Activated CD4-positive, alpha-beta T cell treated with anti-CD3 and anti-CD28 coated beads, Interleukin-2, Interleukin-4, amounts not matched to agents 100 ng/mL and 50 ng/mL, durations not matched to agents 16 hours and 8 hours (primary cell): ENCODE measurements at regions not wholly inside any gene's neighbourhood (a gene's known extent, or its start where the extent isn't known, plus 50 kb on each side); places are given as distances from the start of the nearest gene placed in this dataset.

Experiments used
- DNase-seq: peaks from one replicate; pipeline ENCODE4 v3.0.0-alpha.2; 2020; ENCODE audit warnings: low spot score

DNA sequence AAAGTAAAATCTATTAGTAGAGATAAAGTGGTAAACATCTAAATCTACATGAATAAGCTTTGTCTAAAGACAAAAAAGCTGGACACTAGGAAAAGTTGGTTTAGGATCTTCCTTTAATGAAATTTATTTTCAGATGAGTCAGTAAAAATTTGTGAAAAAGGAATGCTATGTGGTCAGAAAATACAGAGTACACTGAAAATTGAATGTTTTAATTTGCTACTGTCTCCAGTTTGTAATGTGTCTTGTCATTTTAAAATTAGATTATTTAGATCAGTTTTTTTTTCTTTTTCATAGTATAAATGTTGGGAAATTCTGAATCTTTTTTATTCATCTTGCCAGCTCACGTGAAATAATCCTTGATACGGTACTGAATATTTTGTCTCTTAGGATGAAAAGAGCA lies 56.9 kb downstream of the SLITRK6 start:
- no peak for DNase-seq

DNA sequence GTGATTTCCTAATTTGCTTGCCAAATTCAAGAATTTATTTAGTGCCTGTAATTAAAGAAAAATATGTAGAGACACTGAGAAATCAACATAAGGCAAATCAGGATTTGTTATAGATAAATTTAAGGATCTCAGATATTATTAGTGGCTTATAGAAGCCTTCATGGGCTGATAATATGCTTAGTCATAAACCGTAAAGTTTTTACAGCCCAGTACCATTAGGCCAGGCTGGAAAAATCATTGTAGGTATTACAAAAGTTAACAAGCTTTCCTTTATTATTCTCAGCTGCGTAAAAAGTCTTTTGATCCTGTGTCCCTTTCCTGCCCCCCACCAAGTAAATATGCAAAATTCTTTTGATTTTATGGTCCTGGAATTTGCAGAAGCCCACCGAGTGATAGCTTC lies 58.2 kb downstream of the SLITRK6 start:
- DNase-seq = no peak

DNA sequence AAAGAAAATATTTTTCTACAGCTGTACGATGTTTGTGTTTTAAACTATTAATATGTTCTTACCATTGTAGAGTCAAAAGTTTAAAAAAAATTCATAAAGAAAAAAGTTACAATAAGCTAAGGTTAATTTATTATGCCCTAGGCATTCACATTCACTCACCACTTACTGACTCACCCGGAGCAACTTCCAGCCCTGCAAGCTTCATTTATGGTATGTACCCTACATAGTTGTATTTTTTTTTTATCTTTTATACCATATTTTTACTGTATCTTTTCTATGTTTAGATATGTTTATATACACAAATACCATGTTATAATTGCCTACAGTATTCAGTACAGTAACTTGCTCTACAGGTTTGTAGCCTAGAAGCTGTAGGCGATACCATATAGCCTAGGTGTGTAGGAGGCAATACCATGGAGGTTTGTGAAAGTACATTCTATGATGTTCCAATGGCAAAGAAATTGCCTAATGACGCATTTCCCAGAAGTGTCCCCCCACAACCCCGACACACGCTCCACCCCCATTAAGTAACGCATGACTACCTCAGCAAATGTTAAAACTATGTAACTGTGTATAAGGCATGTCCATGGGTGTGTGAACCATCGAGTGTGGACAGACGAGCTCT lies 60.4 kb downstream of the SLITRK6 start:
- no peak for DNase-seq

DNA sequence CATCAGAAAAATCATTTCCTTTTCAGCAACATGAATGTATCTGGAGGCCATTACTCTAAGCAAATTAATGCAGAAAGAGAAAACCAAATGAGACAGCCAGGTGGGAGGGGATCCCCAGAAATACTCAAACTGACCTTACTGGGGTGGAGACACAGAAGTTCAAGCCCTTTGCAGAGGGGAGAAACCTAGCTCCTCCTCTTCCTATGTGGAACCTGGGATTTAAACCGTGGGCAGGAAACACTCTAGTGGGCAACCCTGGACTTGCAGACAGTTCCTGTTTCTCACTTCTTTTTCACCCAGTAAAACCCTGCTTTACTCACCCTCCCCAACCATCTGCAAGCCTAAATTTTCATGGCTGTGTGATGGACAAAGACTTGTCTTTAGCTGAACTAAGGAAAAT lies 61.3 kb downstream of the SLITRK6 start:
- no peak for DNase-seq

DNA sequence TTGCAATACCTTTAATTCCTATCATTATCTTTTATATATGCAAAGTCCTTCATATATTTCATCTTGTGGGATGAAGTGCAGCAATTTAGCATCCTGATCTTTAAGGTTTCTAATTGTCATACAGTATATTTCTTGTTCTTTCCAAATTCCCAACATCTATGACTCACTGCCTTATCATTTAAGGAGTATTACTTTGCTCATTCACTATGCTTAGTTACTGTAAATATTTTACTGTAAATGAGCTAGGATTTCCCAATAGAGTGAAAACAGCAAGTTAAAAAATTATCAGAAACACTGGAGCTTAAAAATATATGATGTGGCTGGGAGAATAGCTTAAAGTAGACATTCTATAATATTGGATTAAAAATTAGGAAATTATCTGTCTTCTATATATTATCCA lies 69.9 kb downstream of the SLITRK6 start:
- no peak for DNase-seq

DNA sequence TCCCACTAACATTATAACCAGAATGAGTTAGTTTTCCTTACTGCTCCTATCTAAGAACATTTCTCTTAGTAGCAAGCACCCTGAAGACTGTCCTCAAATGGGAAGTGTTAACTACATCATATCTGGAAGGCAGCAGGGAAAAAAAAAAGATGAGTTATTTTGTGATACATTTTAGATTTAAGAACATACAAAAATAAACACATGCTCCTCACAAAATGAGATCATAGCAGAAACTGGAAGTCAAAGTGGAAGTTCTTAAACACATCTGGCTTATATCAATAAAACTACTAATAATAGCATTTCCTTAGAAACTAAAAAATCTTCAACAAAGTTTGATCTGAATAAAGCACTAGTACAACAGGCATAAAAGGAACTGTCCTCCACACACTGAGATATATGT lies 70.4 kb downstream of the SLITRK6 start:
- no peak for DNase-seq

DNA sequence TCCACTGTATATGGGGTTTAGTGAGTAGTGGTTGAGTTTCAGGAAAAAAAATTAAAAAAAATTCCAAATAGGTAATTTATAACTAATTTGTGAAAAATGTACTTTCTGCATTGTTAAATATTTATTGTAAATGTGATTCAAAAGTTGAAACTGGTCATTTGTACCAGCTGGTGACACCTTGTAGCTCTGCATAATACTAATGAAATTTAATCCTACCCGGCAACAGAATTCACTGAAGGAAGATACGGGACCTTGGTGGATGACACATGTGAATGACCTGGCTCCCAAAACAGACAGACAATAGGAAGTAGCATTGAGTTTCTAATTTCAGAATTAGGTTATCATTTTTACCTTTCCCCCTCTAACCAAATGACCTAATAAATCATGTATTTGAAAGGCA lies 73.8 kb downstream of the SLITRK6 start:
- no peak for DNase-seq

DNA sequence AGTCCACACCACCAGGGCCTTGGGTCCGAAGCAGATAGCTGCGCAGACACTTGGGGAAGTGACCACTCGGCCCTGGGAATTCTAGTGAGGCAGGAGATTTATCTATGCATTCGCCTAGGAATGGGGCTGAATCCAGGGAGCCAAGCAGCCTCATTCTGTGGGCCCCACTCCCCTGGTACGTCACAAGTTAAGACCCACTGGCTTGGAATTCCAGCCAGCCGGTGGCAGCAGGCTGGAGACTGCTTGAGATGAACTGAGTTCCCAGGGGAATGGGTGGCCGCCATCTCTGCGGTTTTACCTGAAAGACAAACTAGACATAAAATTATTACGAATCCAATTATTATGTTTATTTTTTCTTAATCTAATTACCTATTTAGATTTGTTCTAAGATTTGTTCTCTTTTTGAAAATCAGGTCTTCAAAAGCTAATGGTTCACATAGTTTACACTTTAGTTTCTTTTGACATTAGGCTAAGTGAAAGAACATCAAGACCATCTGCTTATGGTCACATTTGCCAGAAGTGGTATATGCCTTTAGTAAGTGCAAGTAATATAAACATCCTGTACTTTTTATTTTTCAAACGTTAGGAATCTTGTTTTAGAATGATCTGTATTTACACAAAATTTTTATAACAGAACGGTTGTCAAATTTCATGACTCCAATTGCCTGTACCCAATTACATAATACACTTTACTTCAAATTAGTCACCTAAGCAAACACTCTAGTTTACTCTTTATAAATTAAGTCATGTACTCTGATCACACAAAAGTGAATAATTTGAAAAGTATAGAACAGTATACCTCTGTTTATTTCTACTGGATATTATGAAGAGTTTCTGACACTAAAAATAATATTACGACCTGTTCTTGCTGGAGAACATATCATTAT lies 74.4 kb downstream of the SLITRK6 start:
- no peak for DNase-seq

DNA sequence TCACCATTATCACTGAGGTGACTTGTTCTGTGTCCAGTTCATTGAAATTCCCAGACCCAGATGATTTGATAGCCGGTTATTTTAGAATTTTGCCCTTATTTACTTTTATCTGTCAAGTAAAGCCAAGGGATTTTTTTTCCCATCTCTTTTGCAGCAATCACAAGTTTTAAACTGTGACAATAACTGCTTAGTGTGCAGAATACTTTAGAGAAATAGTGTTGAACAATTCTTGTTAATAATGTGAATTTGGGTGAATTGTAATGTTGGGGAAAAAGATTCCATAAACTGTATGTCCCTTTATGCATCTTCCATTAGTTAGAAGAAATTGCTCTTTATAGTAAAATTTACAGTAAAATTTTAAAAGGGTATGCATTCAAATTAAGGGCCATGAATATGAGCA lies 79.5 kb downstream of the SLITRK6 start:
- no peak for DNase-seq

DNA sequence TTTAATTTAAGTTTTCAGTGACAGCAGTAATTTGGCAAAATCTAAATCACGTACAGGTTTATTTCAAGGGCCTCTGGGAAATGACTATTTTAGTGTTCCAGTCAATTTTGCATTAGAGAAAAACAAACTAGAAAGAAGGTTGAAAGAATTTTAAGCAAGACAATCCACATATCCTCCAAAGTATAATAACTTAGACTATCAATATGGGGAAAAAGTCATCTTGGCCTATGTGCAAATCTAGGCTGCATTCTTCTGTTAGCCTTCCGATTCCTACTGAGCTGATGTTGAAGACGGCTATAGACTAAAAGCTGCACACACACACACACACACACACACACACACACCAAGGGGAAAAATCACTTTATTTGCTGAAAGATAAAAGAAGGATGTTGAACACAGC lies 81.3 kb downstream of the SLITRK6 start:
- DNase-seq = no peak

DNA sequence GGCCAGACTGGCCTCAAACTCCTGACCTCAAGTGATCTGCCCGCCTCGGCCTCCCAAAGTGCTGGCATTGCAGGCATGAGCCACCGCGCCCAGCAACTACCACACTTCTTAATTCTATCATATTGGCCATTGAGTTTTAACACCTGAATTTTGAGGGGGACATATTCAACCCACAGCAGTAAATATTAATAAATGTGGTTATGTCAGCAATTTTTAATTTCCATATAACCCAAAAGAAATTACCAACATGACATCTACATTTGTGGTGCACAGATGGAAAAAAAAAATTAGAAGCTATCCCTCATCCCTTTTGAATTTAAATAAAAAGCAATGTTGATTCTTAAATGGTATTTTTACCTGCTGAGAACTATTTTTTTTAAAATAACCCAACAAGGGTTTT lies 88.7 kb downstream of the SLITRK6 start:
- DNase-seq = no peak

DNA sequence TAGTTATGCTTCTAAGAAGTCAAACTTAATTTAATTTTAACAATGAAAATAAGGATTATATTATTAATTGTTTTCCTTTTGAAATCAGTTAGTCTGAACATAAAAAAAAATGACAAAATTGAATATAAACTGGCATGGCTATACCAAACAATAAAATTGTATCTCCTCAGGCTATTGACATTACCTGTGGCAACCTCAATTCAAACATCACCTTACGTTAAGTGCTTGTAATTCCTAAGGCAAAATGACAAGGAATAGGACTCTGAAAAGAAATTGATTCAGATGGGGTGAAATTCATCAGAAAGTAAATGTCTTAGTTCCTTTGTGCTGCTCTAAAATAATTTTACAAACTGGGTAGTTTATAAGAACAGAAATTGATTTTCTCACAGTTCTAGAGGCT lies 89.5 kb downstream of the SLITRK6 start:
- no peak for DNase-seq

DNA sequence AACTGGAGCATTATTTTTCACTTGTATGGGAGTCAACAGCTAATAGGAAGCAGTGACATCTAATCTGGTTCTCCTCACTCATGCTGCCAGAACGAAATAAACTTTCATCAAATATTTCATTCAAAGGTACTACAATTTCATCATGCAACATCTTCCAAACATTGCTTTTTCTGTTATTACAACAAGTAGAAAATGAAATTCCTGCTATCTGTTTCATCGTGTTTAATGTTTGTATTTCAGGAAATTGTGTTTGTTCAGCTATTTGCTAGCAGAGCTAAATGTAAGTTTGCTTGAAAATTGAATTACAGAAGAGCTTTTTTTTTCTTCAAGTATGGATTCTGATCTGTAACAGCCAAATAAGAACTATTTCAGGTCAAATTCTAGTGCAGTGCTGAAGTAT lies 90.1 kb downstream of the SLITRK6 start:
- DNase-seq = no peak

DNA sequence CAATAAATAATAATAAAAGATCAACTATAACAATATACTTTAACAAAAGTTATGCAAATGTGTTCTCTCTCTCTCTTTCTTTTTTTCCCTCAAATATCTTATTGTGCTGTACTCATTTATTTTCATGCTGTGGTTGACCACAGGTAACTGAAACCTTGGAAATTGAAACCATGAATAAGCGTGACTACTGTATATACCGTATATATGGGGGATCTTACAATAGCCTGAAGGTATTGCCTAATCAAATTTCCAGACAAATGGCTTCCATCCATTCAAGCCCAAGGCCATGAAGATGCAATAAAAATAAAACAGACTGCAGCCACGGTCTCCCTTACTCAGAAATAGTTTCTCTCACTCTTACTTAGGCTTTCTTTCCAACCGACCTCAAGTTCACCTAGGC lies 98.3 kb downstream of the SLITRK6 start:
- DNase-seq = no peak

DNA sequence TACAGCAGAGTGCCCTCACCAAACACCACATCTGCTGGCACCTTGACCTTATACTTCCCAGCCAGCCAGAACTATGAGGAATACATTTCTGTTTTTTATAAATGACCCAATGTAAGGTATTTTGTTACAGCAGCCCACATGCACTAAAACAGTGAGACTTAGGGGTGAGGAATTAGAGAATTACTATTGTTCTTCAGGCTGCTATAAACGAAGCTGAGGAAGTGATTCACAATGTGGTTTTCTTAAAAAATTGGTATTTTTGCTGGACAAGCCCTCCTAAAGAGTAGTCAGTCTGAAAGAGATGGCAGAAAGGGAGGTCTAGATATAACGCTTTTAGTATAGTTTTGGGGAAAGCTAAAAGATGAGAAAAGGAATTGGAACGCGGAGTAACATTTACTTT lies 101.0 kb downstream of the SLITRK6 start:
- no peak for DNase-seq

DNA sequence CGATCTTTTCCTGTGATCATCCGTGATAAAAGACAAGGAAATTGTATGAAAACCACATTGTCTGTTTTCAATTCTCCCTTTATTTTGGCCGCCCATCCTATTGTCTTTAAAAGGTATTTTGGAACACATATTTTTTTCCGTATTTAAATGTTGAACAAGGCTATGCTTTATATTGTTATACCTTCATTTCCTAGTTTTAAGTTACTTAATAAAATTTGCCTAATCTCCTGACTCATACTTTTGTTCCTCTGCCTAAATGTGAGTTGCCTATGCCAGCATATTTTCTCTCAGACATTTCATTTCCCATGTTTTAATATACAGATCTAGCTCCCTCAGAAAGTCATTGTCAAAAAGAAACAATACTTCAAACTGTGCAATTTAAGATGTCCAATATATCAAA lies 104.2 kb downstream of the SLITRK6 start:
- no peak for DNase-seq

DNA sequence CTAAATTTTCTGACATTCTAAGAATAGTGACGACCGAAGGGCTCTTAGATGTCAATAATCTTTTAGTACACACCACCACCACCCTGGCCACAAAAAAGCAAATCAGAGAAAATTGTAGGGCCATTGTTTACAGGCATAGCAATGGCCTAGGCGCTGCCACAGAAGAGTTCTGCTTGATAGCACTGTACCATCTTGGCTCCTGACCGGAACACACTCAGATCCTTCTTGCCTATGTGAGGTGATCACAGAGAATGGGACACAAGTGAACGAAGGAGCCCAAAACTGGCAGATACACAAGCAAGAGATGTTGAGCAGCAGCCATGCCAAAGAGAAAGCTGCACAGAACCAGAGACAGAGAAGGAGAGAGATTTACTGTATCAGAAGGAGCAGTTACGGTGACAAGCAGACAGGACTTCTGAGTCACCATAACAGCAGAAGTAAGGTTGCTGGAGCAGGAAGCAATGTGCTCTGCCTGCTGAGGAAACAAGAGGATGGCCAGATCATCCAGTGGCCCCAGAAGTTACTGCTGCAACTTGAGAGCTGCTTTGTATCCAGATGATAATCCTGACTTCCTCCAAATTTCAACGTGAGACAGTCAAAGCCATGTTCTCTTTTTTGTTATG lies 105.2 kb downstream of the SLITRK6 start:
- no peak for DNase-seq

DNA sequence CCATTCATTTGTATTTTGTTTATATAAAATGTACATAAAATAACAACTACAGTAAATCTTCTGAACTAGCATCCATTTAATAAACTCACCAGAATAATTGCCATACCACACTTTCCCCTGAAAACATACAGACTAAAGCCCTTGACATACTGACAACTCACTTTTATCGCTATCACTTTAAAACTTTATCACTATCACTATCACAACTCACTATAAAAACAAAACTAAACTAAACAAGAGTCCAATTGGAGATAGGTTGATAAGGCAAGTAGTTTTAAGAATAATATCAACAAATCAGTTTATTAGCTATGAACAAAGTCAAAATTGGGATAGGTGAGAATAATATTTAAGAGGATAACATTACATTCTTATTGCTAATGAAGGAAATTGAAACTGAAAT lies 108.9 kb downstream of the SLITRK6 start:
- DNase-seq = no peak

DNA sequence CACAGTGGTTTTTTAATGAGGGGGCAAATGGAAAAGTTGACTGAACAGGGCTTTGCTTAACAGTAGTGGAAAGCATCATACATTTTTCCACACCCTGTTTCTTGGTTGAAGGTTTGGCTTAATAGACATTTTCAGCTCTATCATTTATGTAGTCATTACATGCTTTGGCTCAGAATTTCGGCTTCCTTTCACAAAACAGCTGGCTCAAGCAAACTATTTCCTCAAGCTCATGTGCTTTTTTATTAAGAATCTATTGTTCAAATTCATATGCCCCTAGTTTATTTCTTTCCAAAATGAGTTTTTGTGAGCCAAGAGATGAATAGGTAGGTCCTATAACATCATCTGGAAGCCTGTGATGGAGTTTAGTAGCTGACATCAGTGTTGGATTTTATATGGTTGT lies 113.8 kb downstream of the SLITRK6 start:
- no peak for DNase-seq

DNA sequence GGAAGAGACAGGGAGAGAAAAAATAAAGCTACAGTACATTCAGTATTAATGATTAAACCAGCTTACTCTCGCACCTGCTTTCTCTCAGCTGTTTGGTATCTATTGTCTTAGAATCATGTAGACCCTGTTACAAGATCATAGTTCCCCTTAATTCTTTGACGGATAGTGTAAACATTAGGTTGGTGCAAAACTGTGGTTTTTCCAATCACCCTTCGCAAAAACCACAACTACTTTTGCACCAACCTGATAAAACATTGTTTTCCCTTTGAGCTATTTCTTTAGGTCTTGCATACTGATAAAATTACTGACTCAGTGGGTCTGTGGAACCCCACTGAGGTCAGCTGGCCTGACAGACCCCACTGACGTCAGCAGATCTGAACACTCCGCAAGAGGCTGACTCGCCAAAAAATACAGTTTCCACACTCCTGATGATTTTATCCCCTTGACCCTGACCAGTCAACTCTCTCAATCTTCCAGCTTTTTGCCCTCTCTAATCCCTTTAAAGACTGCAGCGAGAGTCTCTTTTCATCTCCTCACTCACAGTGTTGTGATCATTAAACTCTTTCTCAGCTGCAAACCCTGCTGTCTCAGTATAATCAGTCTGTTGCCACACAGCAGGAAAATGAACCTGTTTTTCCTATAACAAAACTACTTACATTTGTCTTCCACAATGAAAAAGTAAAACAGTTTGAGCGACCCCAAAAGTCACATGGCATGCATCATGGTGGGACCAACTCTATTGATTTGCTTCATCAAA lies 123.9 kb downstream of the SLITRK6 start:
- DNase-seq = no peak

DNA sequence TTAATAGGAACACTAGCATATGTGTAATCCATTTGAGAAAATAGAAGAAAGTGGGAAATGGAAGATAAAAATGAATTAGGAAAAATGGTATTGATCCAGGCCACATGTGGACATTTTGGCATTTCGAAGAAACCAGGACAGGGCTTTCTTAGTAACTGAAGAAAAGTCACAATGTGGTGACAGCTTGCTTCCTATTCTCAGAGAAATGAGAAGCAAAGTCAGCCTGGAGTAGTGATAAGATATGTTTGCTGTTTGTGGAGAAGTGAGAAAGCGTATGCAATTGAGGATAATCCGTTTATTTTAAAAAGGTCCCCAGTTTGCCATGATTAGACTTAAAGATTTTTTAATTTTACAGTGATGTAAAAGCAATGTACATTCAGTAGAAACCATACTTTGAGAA lies 127.9 kb downstream of the SLITRK6 start:
- DNase-seq = no peak

DNA sequence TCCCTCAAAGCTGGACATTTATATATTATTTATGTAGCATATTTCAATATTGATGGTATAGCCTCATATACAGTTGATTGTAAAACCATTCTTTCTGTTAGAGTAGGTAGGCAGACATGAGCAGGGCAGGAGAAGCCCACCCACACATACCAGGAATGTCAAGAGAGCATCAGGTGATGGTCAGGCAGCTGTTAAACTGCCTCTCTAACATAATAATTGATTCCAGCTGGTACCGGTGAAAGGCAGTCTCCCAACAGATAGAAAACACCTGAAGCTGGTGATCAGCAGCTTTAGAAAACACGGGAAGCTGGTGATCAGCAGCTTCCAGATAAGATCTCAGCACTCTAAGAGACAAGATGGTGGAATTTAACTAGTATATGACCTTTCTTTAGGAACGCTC lies 132.9 kb downstream of the SLITRK6 start:
- no peak for DNase-seq

DNA sequence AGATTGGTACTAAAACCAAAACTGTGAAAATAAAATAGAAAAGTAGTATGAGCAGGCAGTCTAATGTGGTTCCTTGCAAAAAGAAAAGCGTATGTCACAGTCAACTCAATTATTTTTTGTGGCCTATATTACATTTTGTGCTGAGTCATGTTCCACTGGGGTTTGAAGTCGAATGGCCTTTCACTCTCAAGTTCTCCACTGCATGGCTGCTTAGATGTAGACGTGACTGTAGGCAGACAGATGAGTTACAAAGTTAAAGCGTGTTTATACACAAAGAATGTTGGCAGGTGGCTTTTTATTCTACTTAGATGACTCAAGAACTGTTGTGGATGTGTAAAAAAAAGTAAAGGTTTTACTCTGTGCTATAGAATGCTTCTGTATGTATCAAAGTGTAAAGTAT lies 133.9 kb downstream of the SLITRK6 start:
- no peak for DNase-seq
